GM23248 (cell line): ENCODE measurements at regions not wholly inside any gene's neighbourhood (a gene's known extent, or its start where the extent isn't known, plus 50 kb on each side); places are given as distances from the start of the nearest gene placed in this dataset.

Experiments
- EZH2 ChIP-seq: fragments of 200-600 bp; sonication (generic); IDR thresholded peaks from 2 replicates; pipeline ENCODE4 v1.6.1; 2018; ENCODE audit warnings: antibody characterized with exemption, mild to moderate bottlenecking; ENCODE audit not compliant: insufficient read depth, poor library complexity, severe bottlenecking
- EZH2phosphoT487 ChIP-seq: fragments of 200-600 bp; sonication (generic); IDR thresholded peaks from 2 replicates; pipeline ENCODE4 v1.6.1; 2018; ENCODE audit warnings: antibody characterized with exemption, moderate library complexity, mild to moderate bottlenecking, low read depth; ENCODE audit not compliant: insufficient read depth

GRCh38 chr2:153644955-153645354 lies 166.4 kb upstream of the RPRM start:
- TF ChIP-seq EZH2: no peak
- no peak for TF ChIP-seq EZH2phosphoT487
